Posterior cingulate gyrus (tissue), 11 donors: ENCODE measurements at regions not wholly inside any gene's neighbourhood (a gene's known extent, or its start where the extent isn't known, plus 50 kb on each side); places are given as distances from the start of the nearest gene placed in this dataset.
A peak's percentile ranks its signal among the peaks of the same experiment; 100 is the strongest.
"Not testable (repeated sequence)": the region's sequence is repeated elsewhere in the genome, so short reads cannot be mapped to it uniquely, and the experiment has no call there.

Experiments used
- DNase-seq, 10 donors: peaks; one replicate each; pipeline versions ENCODE4 v3.0.0 to v3.0.0-alpha.2; 2020 to 2021; ENCODE audit warnings: mixed read lengths in 3 of 10
- intact Hi-C: fragments of 100-400 bp; cut with DNase I; formaldehyde crosslinking; loops from one replicate; pipeline ENCODE4 v1.15.1; 2023

- no peak for DNase-seq
- intact Hi-C loops = no loop called here
These were observed 202.6 kb upstream of the VCX start for GRCh38 chrX:7640392-7640791.

- DNase-seq = no peak
- intact Hi-C loops = no loop called here
These were observed 204.8 kb upstream of the VCX start for GRCh38 chrX:7638078-7638710.

GRCh38 chrX:7637066-7637465, 205.9 kb upstream of the VCX start:
- intact Hi-C loops = no loop called here
- no peak for DNase-seq

GRCh38 chrX:7635604-7636003, 207.4 kb upstream of the VCX start:
- no peak for DNase-seq
- intact Hi-C loops = no loop called here

GRCh38 chrX:7620560-7620959, 222.4 kb upstream of the VCX start:
- intact Hi-C loops = no loop called here
- DNase-seq = no peak

- no peak for DNase-seq
- intact Hi-C loops = no loop called here
These were observed 225.0 kb upstream of the VCX start for GRCh38 chrX:7617994-7618393.

- intact Hi-C loops = no loop called here
- DNase-seq = no peak
These were observed 228.4 kb upstream of the VCX start for GRCh38 chrX:7614616-7615015.

GRCh38 chrX:7608625-7609024, 234.3 kb upstream of the VCX start:
- intact Hi-C loops, DNase-seq: not testable (repeated sequence)

GRCh38 chrX:7606039-7606652, 236.8 kb upstream of the VCX start:
- no peak for DNase-seq
- intact Hi-C loops = no loop called here

- intact Hi-C loops = no loop called here
- no peak for DNase-seq
These were observed 239.6 kb upstream of the VCX start for GRCh38 chrX:7603387-7603786.

GRCh38 chrX:7596822-7597221, 246.1 kb upstream of the VCX start:
- intact Hi-C loops = no loop called here
- DNase-seq = no peak

GRCh38 chrX:7593370-7593769, 249.6 kb upstream of the VCX start:
- peak in 1 of 10 donors; percentile 56 for DNase-seq

GRCh38 chrX:7586126-7586525, 256.8 kb upstream of the VCX start:
- DNase-seq = no peak
- intact Hi-C loops = no loop called here

More at GRCh38 chrX:7593370-7593769, 249.6 kb upstream of the VCX start:
- intact Hi-C loops = not testable (repeated sequence)

- intact Hi-C loops = no loop called here
- DNase-seq = no peak
These were observed 260.8 kb upstream of the VCX start for GRCh38 chrX:7582191-7582590.

GRCh38 chrX:7580127-7580526, 262.8 kb upstream of the VCX start:
- DNase-seq = no peak
- intact Hi-C loops = no loop called here

- intact Hi-C loops = no loop called here
- DNase-seq = no peak
These were observed 268.6 kb upstream of the VCX start for GRCh38 chrX:7574325-7574724.

GRCh38 chrX:7570432-7571029, 272.4 kb upstream of the VCX start:
- intact Hi-C loops = no loop called here
- DNase-seq = no peak

- intact Hi-C loops = no loop called here
- DNase-seq = no peak
These were observed 274.4 kb upstream of the VCX start for GRCh38 chrX:7568597-7568996.

- intact Hi-C loops = no loop called here
- DNase-seq = no peak
These were observed 274.8 kb upstream of the VCX start for GRCh38 chrX:7568130-7568529.

- intact Hi-C loops = no loop called here
- no peak for DNase-seq
These were observed 290.2 kb upstream of the VCX start for GRCh38 chrX:7552760-7553159.

- peak in 3 of 10 donors; percentile 63 to 73 (median 65) for DNase-seq
- intact Hi-C loops = no loop called here
These were observed 296.4 kb upstream of the VCX start for GRCh38 chrX:7546551-7547080.

- intact Hi-C loops = no loop called here
- DNase-seq = no peak
These were observed 297.4 kb upstream of the VCX start for GRCh38 chrX:7545564-7545963.
